ENCODE measurements at regions not wholly inside any gene's neighbourhood (a gene's known extent, or its start where the extent isn't known, plus 50 kb on each side); places are given as distances from the start of the nearest gene placed in this dataset.

- DNase-seq (ENCODE audit: low read depth) = no peak
Measured at GRCh38 chr9:87435189-87435880, 62.3 kb upstream of the DAPK1 start.

GRCh38 chr9:87436716-87437115 is 61.0 kb upstream of the DAPK1 start:
- no peak for TF ChIP-seq CTCF (IDR thresholded peaks at IDR 0.05; ENCODE audit: low read depth, low read length, missing control alignments)
- H3K4me3 ChIP-seq (ENCODE audit: low read depth, low read length) = no peak overlapping the region
- in situ Hi-C loops (cut with HindIII; ENCODE audit: low sequenced_read_pairs) = no loop called here
- peak; percentile 31 for DNase-seq (ENCODE audit: low read depth)

More at GRCh38 chr9:87435189-87435880, 62.3 kb upstream of the DAPK1 start:
- no peak for TF ChIP-seq CTCF (IDR thresholded peaks at IDR 0.05; ENCODE audit: low read depth, low read length, missing control alignments)
- in situ Hi-C loops (cut with HindIII; ENCODE audit: low sequenced_read_pairs) = no loop called here
- no peak overlapping the region for H3K4me3 ChIP-seq (ENCODE audit: low read depth, low read length)

- in situ Hi-C loops (cut with HindIII; ENCODE audit: low sequenced_read_pairs) = no loop called here
- H3K4me3 ChIP-seq (ENCODE audit: low read depth, low read length) = no peak overlapping the region
- no peak for DNase-seq (ENCODE audit: low read depth)
- no peak for TF ChIP-seq CTCF (IDR thresholded peaks at IDR 0.05; ENCODE audit: low read depth, low read length, missing control alignments)
Measured at GRCh38 chr9:87437966-87438365, 59.7 kb upstream of the DAPK1 start.

- no peak for DNase-seq (ENCODE audit: low read depth)
- in situ Hi-C loops (cut with HindIII; ENCODE audit: low sequenced_read_pairs) = no loop called here
- TF ChIP-seq CTCF (IDR thresholded peaks at IDR 0.05; ENCODE audit: low read depth, low read length, missing control alignments) = no peak
- no peak overlapping the region for H3K4me3 ChIP-seq (ENCODE audit: low read depth, low read length)
Measured at GRCh38 chr9:87441251-87441650, 56.4 kb upstream of the DAPK1 start.

- no peak overlapping the region for H3K4me3 ChIP-seq (ENCODE audit: low read depth, low read length)
- no peak for TF ChIP-seq CTCF (IDR thresholded peaks at IDR 0.05; ENCODE audit: low read depth, low read length, missing control alignments)
- in situ Hi-C loops (cut with HindIII; ENCODE audit: low sequenced_read_pairs) = no loop called here
- no peak for DNase-seq (ENCODE audit: low read depth)
Measured at GRCh38 chr9:87442451-87442850, 55.2 kb upstream of the DAPK1 start.

- no peak for TF ChIP-seq CTCF (IDR thresholded peaks at IDR 0.05; ENCODE audit: low read depth, low read length, missing control alignments)
- no peak overlapping the region for H3K4me3 ChIP-seq (ENCODE audit: low read depth, low read length)
- in situ Hi-C loops (cut with HindIII; ENCODE audit: low sequenced_read_pairs) = no loop called here
- no peak for DNase-seq (ENCODE audit: low read depth)
Measured at GRCh38 chr9:87443006-87443405, 54.7 kb upstream of the DAPK1 start.

All from astrocyte of the cerebellum (primary cell).